MM.1S (cell line): ENCODE measurements at regions not wholly inside any gene's neighbourhood (a gene's known extent, or its start where the extent isn't known, plus 50 kb on each side); places are given as distances from the start of the nearest gene placed in this dataset.
"Not testable (repeated sequence)": the region's sequence is repeated elsewhere in the genome, so short reads cannot be mapped to it uniquely, and the experiment has no call there.

ENCODE experiments used
- DNase-seq: peaks from one replicate; pipeline ENCODE4 v3.0.0-alpha.2; 2015
- H2AFZ ChIP-seq: fragments of 300-600 bp; sonication (generic); 2 replicates; pipeline ENCODE4 v1.6.0; 2016; ENCODE audit warnings: antibody characterized with exemption, low read length
- H3F3A ChIP-seq: fragments of 300-600 bp; sonication (generic); 2 replicates; pipeline ENCODE4 v1.6.1; 2016; ENCODE audit warnings: mild to moderate bottlenecking, antibody characterized with exemption, low read length, moderate library complexity, mixed read lengths; ENCODE audit not compliant: insufficient read depth
- H3K27ac ChIP-seq: fragments of 300-600 bp; sonication (generic); 2 replicates; pipeline ENCODE4 v1.5.1; 2016; ENCODE audit warnings: mild to moderate bottlenecking, low read length
- H3K27me3 ChIP-seq: fragments of 300-600 bp; sonication (generic); replicated peaks from 2 replicates; pipeline ENCODE4 v1.6.0; 2016; ENCODE audit warnings: low read length; ENCODE audit not compliant: insufficient read depth
- H3K36me3 ChIP-seq: fragments of 300-600 bp; sonication (generic); replicated peaks from 2 replicates; pipeline ENCODE4 v1.6.1; 2016; ENCODE audit warnings: mild to moderate bottlenecking, low read length, mixed read lengths; ENCODE audit not compliant: insufficient read depth
- H3K4me1 ChIP-seq: fragments of 300-600 bp; sonication (generic); 2 replicates; pipeline ENCODE4 v1.6.1; 2016; ENCODE audit warnings: low read length, mixed read lengths
- H3K4me2 ChIP-seq: fragments of 300-600 bp; sonication (generic); 2 replicates; pipeline ENCODE4 v1.6.0; 2016; ENCODE audit warnings: low read depth, low read length
- H3K4me3 ChIP-seq: fragments of 300-600 bp; sonication (generic); 2 replicates; pipeline ENCODE4 v1.5.1; 2016; ENCODE audit warnings: low read length, mixed read lengths
- H3K79me2 ChIP-seq: fragments of 300-600 bp; sonication (generic); 2 replicates; pipeline ENCODE4 v1.6.1; 2016; ENCODE audit warnings: mixed run types, low read length, mixed read lengths
- H3K9ac ChIP-seq: fragments of 300-600 bp; sonication (generic); 2 replicates; pipeline ENCODE4 v1.6.1; 2016; ENCODE audit warnings: low read length, mixed read lengths
- H3K9me2 ChIP-seq: fragments of 300-600 bp; sonication (generic); replicated peaks from 2 replicates; pipeline ENCODE4 v1.6.1; 2016; ENCODE audit warnings: mild to moderate bottlenecking, low read length, mixed read lengths; ENCODE audit not compliant: insufficient read depth
- H3K9me3 ChIP-seq: fragments of 300-600 bp; sonication (generic); replicated peaks from 2 replicates; pipeline ENCODE4 v1.6.1; 2016; ENCODE audit warnings: mild to moderate bottlenecking, low read length, mixed read lengths; ENCODE audit not compliant: insufficient read depth
- H4K20me1 ChIP-seq: fragments of 300-600 bp; sonication (generic); 2 replicates; pipeline ENCODE4 v1.6.1; 2016; ENCODE audit warnings: mild to moderate bottlenecking, low read length, moderate library complexity, mixed read lengths; ENCODE audit not compliant: insufficient read depth
- EZH2 ChIP-seq: fragments of 300-600 bp; sonication (generic); optimal IDR thresholded peaks from 2 replicates; pipeline ENCODE3; 2017; ENCODE audit warnings: low read depth, mild to moderate bottlenecking, antibody characterized with exemption, low read length, mixed read lengths
- EZH2phosphoT487 ChIP-seq: fragments of 300-600 bp; sonication (generic); IDR thresholded peaks from 2 replicates; pipeline ENCODE4 v1.6.1; 2018; ENCODE audit warnings: antibody characterized with exemption, low read length
- TF ChIP-seq, protein P1 (sequence below): fragments of 300-600 bp; sonication (generic); IDR thresholded peaks from 2 replicates; pipeline ENCODE4 v1.5.1; 2016; ENCODE audit warnings: antibody characterized with exemption, low read length, mixed read lengths

DNA sequence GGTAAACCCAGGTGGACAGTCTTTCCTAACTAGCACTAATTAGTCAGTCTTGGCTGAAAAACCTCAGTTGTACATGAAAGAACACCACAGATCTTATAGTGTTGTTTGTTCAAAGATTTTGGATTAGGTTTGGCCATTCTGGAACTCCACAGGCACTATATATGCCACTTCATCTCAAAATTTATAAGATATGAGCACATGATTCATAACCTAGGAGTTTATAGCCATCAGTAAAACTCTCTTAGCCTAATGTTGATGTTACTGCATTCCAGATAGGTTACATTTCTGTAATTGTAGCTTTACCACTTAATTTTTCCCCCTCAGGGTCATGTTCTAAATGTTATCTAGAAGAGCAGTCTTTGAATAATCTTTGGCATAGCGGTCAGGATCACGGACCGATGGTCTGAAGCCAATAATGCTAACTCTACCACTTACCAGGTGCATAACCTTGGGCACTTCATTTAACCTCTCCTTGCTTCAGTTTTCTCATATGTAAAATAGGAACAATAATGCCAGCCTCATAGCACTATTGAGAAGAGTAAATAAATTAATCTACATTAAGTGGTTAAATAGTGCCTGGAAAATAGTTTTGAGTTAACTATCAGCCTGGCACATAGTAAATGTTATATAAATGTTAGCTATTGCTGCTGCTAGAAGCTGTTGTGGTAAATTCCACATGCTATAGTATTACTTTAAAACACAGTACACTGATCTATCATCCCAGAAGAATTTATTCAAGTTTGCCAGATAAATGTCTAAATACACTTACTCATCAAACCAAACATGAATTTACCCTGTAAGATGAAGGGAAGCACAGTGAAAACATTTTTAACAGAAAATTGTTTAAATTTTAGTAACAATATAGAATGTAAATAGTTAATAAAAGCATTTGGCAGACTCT, 743.9 kb downstream of the NR2F1-AS1 start:
- H3K4me1 ChIP-seq: no peaks in the 10 kb centered on the region
- no peak overlapping the region for H2AFZ ChIP-seq
- H3K27ac ChIP-seq: no peak overlapping the region
- H3K27me3 ChIP-seq: no peaks in the 10 kb centered on the region
- H3F3A ChIP-seq: no peaks in the 10 kb centered on the region
- H3K79me2 ChIP-seq: no peaks in the 10 kb centered on the region
- TF ChIP-seq EZH2 (no peak), EZH2phosphoT487 (no peak)
- TF ChIP-seq, protein P1, sequence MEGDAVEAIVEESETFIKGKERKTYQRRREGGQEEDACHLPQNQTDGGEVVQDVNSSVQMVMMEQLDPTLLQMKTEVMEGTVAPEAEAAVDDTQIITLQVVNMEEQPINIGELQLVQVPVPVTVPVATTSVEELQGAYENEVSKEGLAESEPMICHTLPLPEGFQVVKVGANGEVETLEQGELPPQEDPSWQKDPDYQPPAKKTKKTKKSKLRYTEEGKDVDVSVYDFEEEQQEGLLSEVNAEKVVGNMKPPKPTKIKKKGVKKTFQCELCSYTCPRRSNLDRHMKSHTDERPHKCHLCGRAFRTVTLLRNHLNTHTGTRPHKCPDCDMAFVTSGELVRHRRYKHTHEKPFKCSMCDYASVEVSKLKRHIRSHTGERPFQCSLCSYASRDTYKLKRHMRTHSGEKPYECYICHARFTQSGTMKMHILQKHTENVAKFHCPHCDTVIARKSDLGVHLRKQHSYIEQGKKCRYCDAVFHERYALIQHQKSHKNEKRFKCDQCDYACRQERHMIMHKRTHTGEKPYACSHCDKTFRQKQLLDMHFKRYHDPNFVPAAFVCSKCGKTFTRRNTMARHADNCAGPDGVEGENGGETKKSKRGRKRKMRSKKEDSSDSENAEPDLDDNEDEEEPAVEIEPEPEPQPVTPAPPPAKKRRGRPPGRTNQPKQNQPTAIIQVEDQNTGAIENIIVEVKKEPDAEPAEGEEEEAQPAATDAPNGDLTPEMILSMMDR: no peak
- no peak for DNase-seq
- no peak overlapping the region for H3K4me2 ChIP-seq
- no peaks in the 10 kb centered on the region for H3K36me3 ChIP-seq
- H3K9me3 ChIP-seq: no peaks in the 10 kb centered on the region
- no peak overlapping the region for H3K4me3 ChIP-seq
- H3K9me2 ChIP-seq: no peaks in the 10 kb centered on the region
- no peak overlapping the region for H3K9ac ChIP-seq
- H4K20me1 ChIP-seq: no peaks in the 10 kb centered on the region

DNA sequence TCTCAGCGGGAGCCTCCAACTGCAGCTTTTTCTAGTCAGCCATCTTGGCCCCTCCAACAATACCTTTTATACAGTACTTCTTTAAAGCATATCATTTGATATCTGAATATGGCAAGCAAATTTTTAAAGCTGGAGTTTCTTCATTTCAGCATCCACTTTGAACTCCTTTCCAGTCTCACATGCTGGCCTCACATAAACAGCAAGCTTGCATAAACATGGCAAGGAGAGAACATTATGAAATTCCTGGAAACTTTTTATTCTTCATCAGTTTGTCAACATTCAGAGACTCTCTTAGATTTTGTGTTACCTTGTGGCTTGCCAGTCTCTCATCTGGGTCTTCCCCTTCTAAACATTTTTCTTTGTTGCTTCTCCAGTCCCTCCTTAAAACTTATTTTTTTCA, 745.3 kb downstream of the NR2F1-AS1 start:
- H3K4me1 ChIP-seq: no peaks in the 10 kb centered on the region
- no peak overlapping the region for H3K27ac ChIP-seq
- no peaks in the 10 kb centered on the region for H3K9me2 ChIP-seq
- H3K4me2 ChIP-seq: no peak overlapping the region
- H3F3A ChIP-seq: no peaks in the 10 kb centered on the region
- TF ChIP-seq, protein P1: no peak
- TF ChIP-seq EZH2phosphoT487 (no peak), EZH2 (no peak)
- H3K9ac ChIP-seq: no peak overlapping the region
- no peaks in the 10 kb centered on the region for H4K20me1 ChIP-seq
- H2AFZ ChIP-seq: no peak overlapping the region
- DNase-seq: no peak
- H3K36me3 ChIP-seq: no peaks in the 10 kb centered on the region
- no peaks in the 10 kb centered on the region for H3K27me3 ChIP-seq
- H3K79me2 ChIP-seq: no peaks in the 10 kb centered on the region
- no peak overlapping the region for H3K4me3 ChIP-seq
- no peaks in the 10 kb centered on the region for H3K9me3 ChIP-seq

DNA sequence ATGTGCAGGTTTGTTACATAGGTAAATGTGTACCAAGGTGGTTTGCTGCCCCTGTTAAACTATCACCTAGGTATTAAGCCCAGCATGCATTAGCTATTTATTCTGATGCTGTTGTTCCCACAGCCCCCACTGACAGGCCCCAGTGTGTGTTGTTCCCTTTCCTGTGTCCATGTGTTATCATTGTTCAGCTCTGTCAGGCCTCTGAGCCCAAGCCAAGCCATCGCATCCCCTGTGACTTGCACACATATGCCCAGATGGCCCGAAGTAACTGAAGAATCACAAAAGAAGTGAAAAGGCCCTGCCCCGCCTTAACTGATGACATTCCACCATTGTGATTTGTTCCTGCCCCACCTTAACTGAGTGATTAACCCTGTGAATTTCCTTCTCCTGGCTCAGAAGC, 757.5 kb downstream of the NR2F1-AS1 start:
- H3K4me3 ChIP-seq, H3K27me3 ChIP-seq, H2AFZ ChIP-seq, H3K4me1 ChIP-seq, H3K9me3 ChIP-seq, H3K4me2 ChIP-seq, H3K79me2 ChIP-seq, H3K9ac ChIP-seq, H3F3A ChIP-seq, DNase-seq, H3K9me2 ChIP-seq, H3K27ac ChIP-seq, H4K20me1 ChIP-seq, H3K36me3 ChIP-seq: not testable (repeated sequence)

DNA sequence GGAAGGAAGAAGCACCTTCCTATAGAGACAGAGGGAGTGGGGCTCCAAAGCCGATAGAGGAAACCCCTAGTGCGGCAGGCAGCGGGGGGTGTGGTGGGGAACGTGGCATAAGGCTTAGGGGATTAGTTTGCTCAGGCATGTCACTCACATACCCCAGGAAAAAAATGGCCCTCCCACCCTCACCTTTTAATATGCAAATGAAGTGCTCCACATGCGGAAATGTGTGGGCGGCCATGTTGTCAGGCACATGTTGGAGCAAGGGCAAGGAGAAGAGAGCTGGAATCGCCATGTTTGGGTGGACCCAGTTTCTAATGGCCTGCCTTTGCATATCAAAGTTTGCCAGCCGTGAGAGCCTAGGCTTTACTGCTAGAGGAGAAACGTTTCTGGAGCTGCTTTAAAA, 758.8 kb downstream of the NR2F1-AS1 start:
- no peaks in the 10 kb centered on the region for H3F3A ChIP-seq
- H3K4me2 ChIP-seq: no peak overlapping the region
- no peak for DNase-seq
- no peaks in the 10 kb centered on the region for H3K9me2 ChIP-seq
- H2AFZ ChIP-seq: no peak overlapping the region
- H3K27ac ChIP-seq: no peak overlapping the region
- no peaks in the 10 kb centered on the region for H3K79me2 ChIP-seq
- no peaks in the 10 kb centered on the region for H3K4me1 ChIP-seq
- no peak overlapping the region for H3K4me3 ChIP-seq
- no peaks in the 10 kb centered on the region for H3K36me3 ChIP-seq
- H3K9ac ChIP-seq: no peak overlapping the region
- H4K20me1 ChIP-seq: no peaks in the 10 kb centered on the region
- TF ChIP-seq, protein P1: no peak
- TF ChIP-seq EZH2: no peak
- TF ChIP-seq EZH2phosphoT487: no peak
- H3K27me3 ChIP-seq: no peaks in the 10 kb centered on the region
- no peaks in the 10 kb centered on the region for H3K9me3 ChIP-seq
